ENCODE measurements at regions not wholly inside any gene's neighbourhood (a gene's known extent, or its start where the extent isn't known, plus 50 kb on each side); places are given as distances from the start of the nearest gene placed in this dataset.

DNA sequence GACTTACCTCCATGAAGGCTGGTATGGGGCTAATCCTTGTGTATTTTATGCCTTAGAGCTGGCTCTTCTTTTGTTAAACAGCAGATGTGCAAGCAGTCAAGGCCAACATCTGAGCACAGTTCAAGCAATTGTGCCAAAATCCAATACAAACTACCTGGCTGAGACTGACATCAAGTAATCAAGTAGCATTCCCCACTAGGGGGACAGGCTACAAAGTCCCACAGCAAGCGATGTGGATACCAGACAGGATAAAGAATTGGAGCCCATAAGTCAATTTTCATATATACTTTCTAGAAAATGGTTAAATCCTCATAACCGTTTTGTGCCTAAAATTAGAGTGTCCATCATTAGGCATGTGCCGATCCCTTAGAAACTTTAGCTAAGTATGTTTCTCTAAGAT, 675.8 kb downstream of the DIAPH3 start:
- H3K9me2 ChIP-seq (replicated peaks; ENCODE audit: insufficient read depth): no peaks in the 10 kb centered on the region
- H3K27ac ChIP-seq: no peak overlapping the region
- no peaks in the 10 kb centered on the region for H3K36me3 ChIP-seq (replicated peaks; ENCODE audit: insufficient read depth, low read depth)
- H3K9me3 ChIP-seq (ENCODE audit: low read depth): no peaks in the 10 kb centered on the region
- peaks cover 7% of the 10 kb centered on the region for H3K4me1 ChIP-seq (ENCODE audit: insufficient read depth)
- no peak overlapping the region for H3K4me2 ChIP-seq
- no peak overlapping the region for H3K4me3 ChIP-seq
- H3K79me2 ChIP-seq: no peaks in the 10 kb centered on the region
- no peak overlapping the region for H2AFZ ChIP-seq
- WGBS (ENCODE audit: low lambda C conversion rate, missing lambda C conversion rate): 85% methylated on average over 3 of the region's 3 CpGs
- no peak for DNase-seq (ENCODE audit: low spot score)
- H4K20me1 ChIP-seq (ENCODE audit: insufficient read depth, poor library complexity, severe bottlenecking): no peaks in the 10 kb centered on the region
- H3K27me3 ChIP-seq: no peaks in the 10 kb centered on the region
- TF ChIP-seq EZH2 (IDR thresholded peaks at IDR 0.05; ENCODE audit: borderline replicate concordance) (no peak), EZH2phosphoT487 (IDR thresholded peaks at IDR 0.05; ENCODE audit: low read depth, severe bottlenecking, unreplicated experiment) (no peak)
- TF ChIP-seq, protein P1, sequence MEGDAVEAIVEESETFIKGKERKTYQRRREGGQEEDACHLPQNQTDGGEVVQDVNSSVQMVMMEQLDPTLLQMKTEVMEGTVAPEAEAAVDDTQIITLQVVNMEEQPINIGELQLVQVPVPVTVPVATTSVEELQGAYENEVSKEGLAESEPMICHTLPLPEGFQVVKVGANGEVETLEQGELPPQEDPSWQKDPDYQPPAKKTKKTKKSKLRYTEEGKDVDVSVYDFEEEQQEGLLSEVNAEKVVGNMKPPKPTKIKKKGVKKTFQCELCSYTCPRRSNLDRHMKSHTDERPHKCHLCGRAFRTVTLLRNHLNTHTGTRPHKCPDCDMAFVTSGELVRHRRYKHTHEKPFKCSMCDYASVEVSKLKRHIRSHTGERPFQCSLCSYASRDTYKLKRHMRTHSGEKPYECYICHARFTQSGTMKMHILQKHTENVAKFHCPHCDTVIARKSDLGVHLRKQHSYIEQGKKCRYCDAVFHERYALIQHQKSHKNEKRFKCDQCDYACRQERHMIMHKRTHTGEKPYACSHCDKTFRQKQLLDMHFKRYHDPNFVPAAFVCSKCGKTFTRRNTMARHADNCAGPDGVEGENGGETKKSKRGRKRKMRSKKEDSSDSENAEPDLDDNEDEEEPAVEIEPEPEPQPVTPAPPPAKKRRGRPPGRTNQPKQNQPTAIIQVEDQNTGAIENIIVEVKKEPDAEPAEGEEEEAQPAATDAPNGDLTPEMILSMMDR (IDR thresholded peaks at IDR 0.05; ENCODE audit: poor library complexity): no peak

DNA sequence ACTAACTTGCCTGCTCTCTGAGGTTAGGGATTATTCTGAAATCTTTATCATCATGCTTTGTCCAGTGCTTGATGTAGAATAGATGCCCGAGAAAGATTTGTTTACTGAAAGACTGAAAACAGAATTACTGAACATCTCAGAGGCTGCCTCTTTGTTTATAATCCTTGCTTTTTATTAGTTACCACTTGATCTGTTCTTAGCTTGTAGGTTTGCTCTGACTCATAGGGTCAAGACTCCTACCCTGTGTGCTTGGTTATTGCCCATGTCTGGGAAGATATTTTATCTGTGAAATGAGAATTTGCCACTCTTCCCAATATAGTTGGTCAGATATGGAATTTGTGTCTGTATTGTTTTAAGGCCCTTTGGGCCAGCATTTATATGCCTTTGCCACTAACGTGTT, 675.3 kb downstream of the DIAPH3 start:
- Histone ChIP-seq H3K79me2 (no peaks in the 10 kb centered on the region), H3K27me3 (no peaks in the 10 kb centered on the region), H3K4me3 (no peak overlapping the region), H3K9me3 (ENCODE audit: low read depth) (no peaks in the 10 kb centered on the region), H2AFZ (no peak overlapping the region), H3K36me3 (replicated peaks; ENCODE audit: insufficient read depth, low read depth) (no peaks in the 10 kb centered on the region), H3K27ac (no peak overlapping the region), H3K4me1 (ENCODE audit: insufficient read depth) (peaks cover 7% of the 10 kb centered on the region), H3K4me2 (no peak overlapping the region), H3K9me2 (replicated peaks; ENCODE audit: insufficient read depth) (no peaks in the 10 kb centered on the region), H4K20me1 (ENCODE audit: insufficient read depth, poor library complexity, severe bottlenecking) (no peaks in the 10 kb centered on the region)
- TF ChIP-seq EZH2 (IDR thresholded peaks at IDR 0.05; ENCODE audit: borderline replicate concordance): no peak
- no peak for DNase-seq (ENCODE audit: low spot score)
- WGBS (ENCODE audit: low lambda C conversion rate, missing lambda C conversion rate): 47% methylated on average over 2 of the region's 2 CpGs

DNA sequence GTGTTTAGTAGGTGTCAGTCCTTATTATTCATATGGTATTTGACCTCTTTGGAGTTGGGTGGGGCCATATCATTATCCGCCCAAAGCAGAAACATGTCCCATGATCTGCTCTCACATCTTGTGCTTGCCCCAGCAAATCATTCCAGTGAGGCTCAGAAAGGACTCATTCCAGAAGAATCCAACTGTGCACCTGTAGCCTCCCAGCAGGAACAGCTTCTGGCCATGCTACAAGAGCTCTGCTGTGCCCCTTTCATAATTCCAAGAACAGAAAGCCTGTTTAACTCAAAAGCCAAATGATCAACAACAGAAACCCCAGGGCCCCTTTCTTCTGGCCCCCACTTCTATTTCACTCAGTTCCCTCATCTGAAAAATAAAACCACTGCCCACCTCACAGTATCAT, 673.1 kb downstream of the DIAPH3 start:
- TF ChIP-seq EZH2 (IDR thresholded peaks at IDR 0.05; ENCODE audit: borderline replicate concordance) (no peak), EZH2phosphoT487 (IDR thresholded peaks at IDR 0.05; ENCODE audit: low read depth, severe bottlenecking, unreplicated experiment) (no peak)
- TF ChIP-seq, protein P1 (IDR thresholded peaks at IDR 0.05; ENCODE audit: poor library complexity): no peak

DNA sequence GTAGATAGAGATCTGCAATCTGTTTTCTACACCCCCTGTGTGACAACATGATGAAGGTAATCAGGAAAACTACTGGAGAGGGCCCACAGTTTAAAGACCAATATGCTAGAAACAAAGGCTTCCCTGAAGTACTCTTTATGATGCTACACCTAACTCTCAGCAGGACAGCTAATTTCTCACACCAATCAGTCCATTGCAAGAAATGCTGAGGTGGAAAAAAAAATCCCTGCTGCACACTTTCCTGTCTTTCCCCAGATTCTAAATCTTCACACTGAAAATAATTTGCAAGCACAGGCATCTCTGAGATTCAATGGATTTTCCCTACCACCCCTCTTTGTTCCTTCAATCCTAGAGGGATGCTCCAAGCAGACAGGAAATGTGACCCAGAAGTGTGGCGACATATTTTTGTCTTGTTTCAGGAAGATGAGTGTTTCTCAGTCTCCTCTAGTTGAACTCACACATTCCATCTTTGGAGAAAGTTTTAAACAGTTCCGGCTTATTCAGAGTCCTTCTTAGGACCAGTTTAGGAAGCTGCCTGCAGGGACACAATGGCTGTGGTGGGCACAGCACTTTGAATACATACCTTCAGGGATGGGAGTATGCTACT, 671.6 kb downstream of the DIAPH3 start:
- no peaks in the 10 kb centered on the region for H3K9me2 ChIP-seq (replicated peaks; ENCODE audit: insufficient read depth)
- WGBS (ENCODE audit: low lambda C conversion rate, missing lambda C conversion rate): 50% methylated on average over 2 of the region's 2 CpGs
- no peak for DNase-seq (ENCODE audit: low spot score)
- H3K36me3 ChIP-seq (replicated peaks; ENCODE audit: insufficient read depth, low read depth): no peaks in the 10 kb centered on the region
- H3K79me2 ChIP-seq: no peaks in the 10 kb centered on the region
- no peak overlapping the region for H2AFZ ChIP-seq
- no peaks in the 10 kb centered on the region for H3K4me1 ChIP-seq (ENCODE audit: insufficient read depth)
- no peaks in the 10 kb centered on the region for H3K27me3 ChIP-seq
- H3K4me2 ChIP-seq: no peak overlapping the region
- no peak overlapping the region for H3K4me3 ChIP-seq
- TF ChIP-seq, protein P1 (IDR thresholded peaks at IDR 0.05; ENCODE audit: poor library complexity): no peak
- TF ChIP-seq EZH2 (IDR thresholded peaks at IDR 0.05; ENCODE audit: borderline replicate concordance) (no peak), EZH2phosphoT487 (IDR thresholded peaks at IDR 0.05; ENCODE audit: low read depth, severe bottlenecking, unreplicated experiment) (no peak)
- no peak overlapping the region for H3K27ac ChIP-seq
- H4K20me1 ChIP-seq (ENCODE audit: insufficient read depth, poor library complexity, severe bottlenecking): no peaks in the 10 kb centered on the region
- no peaks in the 10 kb centered on the region for H3K9me3 ChIP-seq (ENCODE audit: low read depth)

More for the DNA sequence above, 673.1 kb downstream of the DIAPH3 start:
- Histone ChIP-seq H4K20me1 (ENCODE audit: insufficient read depth, poor library complexity, severe bottlenecking) (no peaks in the 10 kb centered on the region), H3K27me3 (no peaks in the 10 kb centered on the region), H3K4me3 (no peak overlapping the region), H3K9me2 (replicated peaks; ENCODE audit: insufficient read depth) (no peaks in the 10 kb centered on the region), H3K4me2 (no peak overlapping the region), H3K4me1 (ENCODE audit: insufficient read depth) (no peaks in the 10 kb centered on the region), H3K79me2 (no peaks in the 10 kb centered on the region), H3K9me3 (ENCODE audit: low read depth) (no peaks in the 10 kb centered on the region), H3K36me3 (replicated peaks; ENCODE audit: insufficient read depth, low read depth) (no peaks in the 10 kb centered on the region), H3K27ac (no peak overlapping the region), H2AFZ (no peak overlapping the region)
- WGBS (ENCODE audit: low lambda C conversion rate, missing lambda C conversion rate): 100% methylated on average over 1 of the region's 1 CpG
- no peak for DNase-seq (ENCODE audit: low spot score)

Measured in hepatocyte (in vitro differentiated cells).